ENCODE measurements at regions not wholly inside any gene's neighbourhood (a gene's known extent, or its start where the extent isn't known, plus 50 kb on each side); places are given as distances from the start of the nearest gene placed in this dataset.

GRCh38 chr1:29868944-29869343 lies 632.6 kb downstream of the PTPRU start:
- CTCF ChIA-PET: no interaction called here

DNA sequence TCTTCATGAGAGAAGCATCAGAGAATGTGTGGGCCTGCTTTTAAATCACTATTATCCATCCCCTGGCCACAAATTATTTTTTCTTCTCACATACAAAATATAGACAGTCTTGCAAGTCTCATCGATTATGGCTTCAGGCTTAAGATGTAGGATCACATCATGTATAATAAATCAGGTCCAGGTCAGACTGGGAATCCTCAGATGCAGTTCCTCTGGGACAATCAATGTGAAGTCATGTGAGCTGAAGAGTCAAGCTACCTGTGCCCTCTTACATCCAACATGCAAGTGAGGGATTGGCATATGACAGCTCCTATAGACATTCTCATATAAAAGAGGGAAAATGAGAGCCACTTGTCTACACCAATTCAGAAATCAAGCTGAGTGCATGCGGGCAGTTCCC lies 631.8 kb downstream of the PTPRU start:
- CTCF ChIA-PET: no interaction called here

More at GRCh38 chr1:29868944-29869343, 632.6 kb downstream of the PTPRU start:
- POLR2A ChIA-PET: no interaction called here
- no peak for TF ChIP-seq BHLHE40 (IDR thresholded peaks at IDR 0.05; ENCODE audit: borderline replicate concordance)
- TF ChIP-seq HDGF (IDR thresholded peaks at IDR 0.05; ENCODE audit: borderline replicate concordance): no peak
- TF ChIP-seq LEF1 (IDR thresholded peaks at IDR 0.05; ENCODE audit: borderline replicate concordance): no peak
- TF ChIP-seq L3MBTL2 (conservative IDR thresholded peaks at IDR 0.05): no peak
- TF ChIP-seq, protein P1, sequence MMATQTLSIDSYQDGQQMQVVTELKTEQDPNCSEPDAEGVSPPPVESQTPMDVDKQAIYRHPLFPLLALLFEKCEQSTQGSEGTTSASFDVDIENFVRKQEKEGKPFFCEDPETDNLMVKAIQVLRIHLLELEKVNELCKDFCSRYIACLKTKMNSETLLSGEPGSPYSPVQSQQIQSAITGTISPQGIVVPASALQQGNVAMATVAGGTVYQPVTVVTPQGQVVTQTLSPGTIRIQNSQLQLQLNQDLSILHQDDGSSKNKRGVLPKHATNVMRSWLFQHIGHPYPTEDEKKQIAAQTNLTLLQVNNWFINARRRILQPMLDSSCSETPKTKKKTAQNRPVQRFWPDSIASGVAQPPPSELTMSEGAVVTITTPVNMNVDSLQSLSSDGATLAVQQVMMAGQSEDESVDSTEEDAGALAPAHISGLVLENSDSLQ (IDR thresholded peaks at IDR 0.05): no peak
- no peak for TF ChIP-seq SP1 (IDR thresholded peaks at IDR 0.05)
- TF ChIP-seq FOXA1 (IDR thresholded peaks at IDR 0.05): no peak
- TF ChIP-seq FOXK2 (IDR thresholded peaks at IDR 0.05): no peak
- DNase-seq (ENCODE audit: extremely low spot score): no peak

DNA sequence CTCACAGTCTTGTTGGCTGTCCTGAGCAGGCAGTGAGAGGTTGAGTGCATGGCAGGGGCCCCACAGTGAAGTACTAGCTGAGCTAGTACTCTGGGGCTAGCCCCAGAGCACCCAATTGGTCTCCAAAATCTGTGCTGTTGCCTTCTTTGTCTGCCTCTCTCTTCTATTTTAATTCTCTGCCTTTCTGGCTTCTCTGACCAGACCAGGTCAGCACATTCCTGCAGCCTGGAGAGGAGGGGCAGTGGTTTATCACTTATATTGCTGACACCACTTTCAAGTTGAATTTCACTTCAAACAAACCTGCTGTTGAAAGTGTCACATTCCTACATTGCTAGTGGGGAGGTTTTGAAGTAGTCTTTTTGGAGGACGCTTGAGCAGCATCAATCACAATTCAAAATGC lies 628.7 kb downstream of the PTPRU start:
- no peak for DNase-seq (ENCODE audit: extremely low spot score)
- ChIA-PET CTCF (no interaction called here), POLR2A (no interaction called here)
- TF ChIP-seq L3MBTL2 (conservative IDR thresholded peaks at IDR 0.05) (no peak), FOXK2 (IDR thresholded peaks at IDR 0.05) (no peak), NFRKB (IDR thresholded peaks at IDR 0.05) (no peak), BHLHE40 (IDR thresholded peaks at IDR 0.05; ENCODE audit: borderline replicate concordance) (no peak), TARDBP (IDR thresholded peaks at IDR 0.05) (no peak), ZNF384 (IDR thresholded peaks at IDR 0.05) (no peak), ARNT (IDR thresholded peaks at IDR 0.05) (no peak), FOXM1 (IDR thresholded peaks at IDR 0.05; ENCODE audit: borderline replicate concordance) (no peak), HDGF (IDR thresholded peaks at IDR 0.05; ENCODE audit: borderline replicate concordance) (no peak), LEF1 (IDR thresholded peaks at IDR 0.05; ENCODE audit: borderline replicate concordance) (no peak), CTBP1 (IDR thresholded peaks at IDR 0.05; ENCODE audit: borderline replicate concordance) (no peak), FOXA1 (IDR thresholded peaks at IDR 0.05) (no peak), SUZ12 (IDR thresholded peaks at IDR 0.05) (no peak), SP1 (IDR thresholded peaks at IDR 0.05) (no peak), ELF4 (IDR thresholded peaks at IDR 0.05) (no peak)
- TF ChIP-seq, protein P1 (IDR thresholded peaks at IDR 0.05): no peak

More for the DNA sequence above, 631.8 kb downstream of the PTPRU start:
- no peak for DNase-seq (ENCODE audit: extremely low spot score)
- no peak for TF ChIP-seq SUZ12 (IDR thresholded peaks at IDR 0.05)
- TF ChIP-seq, protein P1 (IDR thresholded peaks at IDR 0.05): no peak
- no peak for TF ChIP-seq ZNF384 (IDR thresholded peaks at IDR 0.05)
- TF ChIP-seq FOXK2 (IDR thresholded peaks at IDR 0.05): no peak
- no peak for TF ChIP-seq FOXA1 (IDR thresholded peaks at IDR 0.05)
- no peak for TF ChIP-seq TARDBP (IDR thresholded peaks at IDR 0.05)
- TF ChIP-seq FOXM1 (IDR thresholded peaks at IDR 0.05; ENCODE audit: borderline replicate concordance): no peak
- TF ChIP-seq BHLHE40 (IDR thresholded peaks at IDR 0.05; ENCODE audit: borderline replicate concordance): no peak
- TF ChIP-seq LEF1 (IDR thresholded peaks at IDR 0.05; ENCODE audit: borderline replicate concordance): no peak
- TF ChIP-seq CTBP1 (IDR thresholded peaks at IDR 0.05; ENCODE audit: borderline replicate concordance): no peak
- TF ChIP-seq NFRKB (IDR thresholded peaks at IDR 0.05): no peak
- TF ChIP-seq SP1 (IDR thresholded peaks at IDR 0.05): no peak
- no peak for TF ChIP-seq HDGF (IDR thresholded peaks at IDR 0.05; ENCODE audit: borderline replicate concordance)
- TF ChIP-seq ARNT (IDR thresholded peaks at IDR 0.05): no peak
- no peak for TF ChIP-seq ELF4 (IDR thresholded peaks at IDR 0.05)
- POLR2A ChIA-PET: no interaction called here

DNA sequence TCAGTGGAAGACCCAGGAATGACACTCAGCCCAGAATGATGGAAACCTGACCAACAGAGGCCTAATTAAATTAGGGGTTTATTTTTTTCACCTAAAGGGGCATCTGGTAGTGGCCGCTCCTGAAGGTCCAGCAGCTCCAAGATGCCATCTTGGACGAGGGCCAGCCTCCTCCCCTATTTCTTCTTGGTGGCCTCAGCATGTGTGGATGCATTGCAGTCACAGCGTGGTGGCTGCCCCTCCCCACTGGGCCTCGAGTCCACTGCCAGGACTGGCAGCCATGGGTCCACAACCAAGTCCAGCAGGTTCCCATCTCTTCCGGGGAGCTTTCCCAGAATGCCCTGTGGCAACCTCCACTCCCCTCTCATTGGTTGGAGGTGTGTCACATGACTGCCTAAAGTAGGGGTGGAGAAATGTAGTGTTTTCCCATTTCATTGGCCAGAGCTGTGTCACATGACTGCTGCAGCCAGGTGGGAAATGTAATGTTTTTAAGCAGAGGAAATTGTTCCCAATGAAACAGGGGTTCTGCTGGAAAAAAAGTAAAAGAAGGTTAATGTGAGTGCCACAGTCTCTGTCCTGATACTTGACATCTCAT lies 628.2 kb downstream of the PTPRU start:
- POLR2A ChIA-PET: no interaction called here
- CTCF ChIA-PET: no interaction called here
- no peak for DNase-seq (ENCODE audit: extremely low spot score)
- no peak for TF ChIP-seq TARDBP (IDR thresholded peaks at IDR 0.05)
- TF ChIP-seq LEF1 (IDR thresholded peaks at IDR 0.05; ENCODE audit: borderline replicate concordance): no peak
- no peak for TF ChIP-seq CTBP1 (IDR thresholded peaks at IDR 0.05; ENCODE audit: borderline replicate concordance)
- TF ChIP-seq NFRKB (IDR thresholded peaks at IDR 0.05): no peak
- TF ChIP-seq FOXM1 (IDR thresholded peaks at IDR 0.05; ENCODE audit: borderline replicate concordance): no peak

DNA sequence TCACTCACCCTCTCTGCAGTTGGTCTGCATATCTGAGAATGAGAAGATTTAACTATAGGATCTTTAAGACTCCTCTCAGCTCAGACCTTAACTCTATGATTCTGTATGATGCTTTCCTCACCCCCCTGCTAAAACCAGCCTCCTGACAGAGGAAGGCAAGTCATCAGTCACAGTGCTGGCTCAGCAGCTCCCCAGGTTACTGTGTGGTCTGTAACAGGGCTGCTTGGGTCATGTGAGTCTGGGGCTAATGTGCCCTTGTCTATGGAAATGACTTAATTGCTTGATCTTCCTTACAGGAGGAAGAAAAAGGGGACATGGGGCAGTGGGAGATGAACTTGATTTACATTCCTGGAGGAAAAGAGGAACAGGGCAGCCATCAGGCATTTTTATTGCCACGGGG lies 625.6 kb downstream of the PTPRU start:
- no peak for DNase-seq (ENCODE audit: extremely low spot score)
- POLR2A ChIA-PET: no interaction called here
- CTCF ChIA-PET: no interaction called here
- TF ChIP-seq CTBP1 (IDR thresholded peaks at IDR 0.05; ENCODE audit: borderline replicate concordance) (no peak), BHLHE40 (IDR thresholded peaks at IDR 0.05; ENCODE audit: borderline replicate concordance) (no peak), ZNF384 (IDR thresholded peaks at IDR 0.05) (no peak), FOXA1 (IDR thresholded peaks at IDR 0.05) (no peak), ELF4 (IDR thresholded peaks at IDR 0.05) (no peak), NFRKB (IDR thresholded peaks at IDR 0.05) (no peak), SUZ12 (IDR thresholded peaks at IDR 0.05) (no peak), FOXM1 (IDR thresholded peaks at IDR 0.05; ENCODE audit: borderline replicate concordance) (no peak), HDGF (IDR thresholded peaks at IDR 0.05; ENCODE audit: borderline replicate concordance) (no peak), TARDBP (IDR thresholded peaks at IDR 0.05) (no peak), FOXK2 (IDR thresholded peaks at IDR 0.05) (no peak)

DNA sequence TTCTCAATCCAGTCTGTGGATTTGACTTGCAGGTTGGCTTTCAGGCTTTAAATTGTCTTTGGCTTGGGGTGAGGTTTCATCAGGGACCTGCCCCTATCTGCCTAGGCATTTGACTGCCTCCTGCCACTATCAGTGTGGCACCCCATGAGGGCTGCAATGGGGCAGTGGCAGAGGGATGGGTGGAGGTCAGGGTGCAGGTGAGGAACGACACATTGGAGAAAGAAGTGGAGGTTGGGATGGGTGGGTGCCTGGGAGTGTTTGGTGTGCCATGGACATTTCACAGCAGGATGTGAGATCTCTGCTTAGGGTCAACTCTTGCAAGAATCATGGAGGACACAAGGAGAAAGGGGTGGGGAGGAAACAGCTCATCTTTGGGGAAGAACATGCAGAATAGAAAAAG lies 625.1 kb downstream of the PTPRU start:
- CTCF ChIA-PET: no interaction called here
- POLR2A ChIA-PET: no interaction called here
- TF ChIP-seq SP1 (IDR thresholded peaks at IDR 0.05): no peak
- no peak for TF ChIP-seq BHLHE40 (IDR thresholded peaks at IDR 0.05; ENCODE audit: borderline replicate concordance)
- no peak for TF ChIP-seq FOXM1 (IDR thresholded peaks at IDR 0.05; ENCODE audit: borderline replicate concordance)
- no peak for TF ChIP-seq FOXK2 (IDR thresholded peaks at IDR 0.05)
- TF ChIP-seq FOXA1 (IDR thresholded peaks at IDR 0.05): no peak
- no peak for TF ChIP-seq L3MBTL2 (conservative IDR thresholded peaks at IDR 0.05)
- TF ChIP-seq, protein P1 (IDR thresholded peaks at IDR 0.05): no peak
- TF ChIP-seq TARDBP (IDR thresholded peaks at IDR 0.05): no peak
- no peak for TF ChIP-seq ZNF384 (IDR thresholded peaks at IDR 0.05)
- TF ChIP-seq ELF4 (IDR thresholded peaks at IDR 0.05): no peak
- no peak for TF ChIP-seq ARNT (IDR thresholded peaks at IDR 0.05)
- TF ChIP-seq CTBP1 (IDR thresholded peaks at IDR 0.05; ENCODE audit: borderline replicate concordance): no peak
- TF ChIP-seq SUZ12 (IDR thresholded peaks at IDR 0.05): no peak
- TF ChIP-seq LEF1 (IDR thresholded peaks at IDR 0.05; ENCODE audit: borderline replicate concordance): no peak
- no peak for TF ChIP-seq NFRKB (IDR thresholded peaks at IDR 0.05)
- TF ChIP-seq HDGF (IDR thresholded peaks at IDR 0.05; ENCODE audit: borderline replicate concordance): no peak
- DNase-seq (ENCODE audit: extremely low spot score): no peak
